ENCODE measurements at regions not wholly inside any gene's neighbourhood (a gene's known extent, or its start where the extent isn't known, plus 50 kb on each side); places are given as distances from the start of the nearest gene placed in this dataset.

GRCh38 chr5:82523633-82524032, 245.5 kb upstream of the RPS23 start:
- no peaks in the 10 kb centered on the region; the same call in 1 of the 2 replicates for H3K79me2 ChIP-seq (ENCODE audit: insufficient read depth, low read length)
- no peak overlapping the region for H3K4me3 ChIP-seq (replicated peaks in 1 of 2; ENCODE audit: low read depth in 1 of 2, low read length in 2 of 2)
- H4K20me1 ChIP-seq (ENCODE audit: insufficient read depth) = no peaks in the 10 kb centered on the region
- no peak overlapping the region for H2AFZ ChIP-seq (ENCODE audit: low read depth, low read length, poor library complexity, severe bottlenecking)
- H3K4me1 ChIP-seq (ENCODE audit: control insufficient read depth in 1 of 2, insufficient read depth in 2 of 2, low read length in 2 of 2) = no peaks in the 10 kb centered on the region
- H3K9me2 ChIP-seq (ENCODE audit: insufficient read depth) = no peaks in the 10 kb centered on the region
- no peaks in the 10 kb centered on the region for H3K9me3 ChIP-seq (ENCODE audit: control insufficient read depth in 1 of 2, insufficient read depth in 1 of 2, low read depth in 1 of 2, low read length in 2 of 2)
- TF ChIP-seq EZH2 (IDR thresholded peaks at IDR 0.05) = no peak
- TF ChIP-seq CTCF (IDR thresholded peaks at IDR 0.05 in 2 of 3, conservative IDR thresholded peaks at IDR 0.05 in 1 of 3; ENCODE audit: borderline replicate concordance in 1 of 3, insufficient read depth in 1 of 3, low read depth in 2 of 3, low read length in 2 of 3) = no peak
- TF ChIP-seq MAX (IDR thresholded peaks at IDR 0.05) = no peak
- no peak for TF ChIP-seq CEBPB (IDR thresholded peaks at IDR 0.05; ENCODE audit: low read depth)
- TF ChIP-seq EZH2phosphoT487 (IDR thresholded peaks at IDR 0.05; ENCODE audit: borderline replicate concordance) = no peak
- no peak for TF ChIP-seq ZNF274 (IDR thresholded peaks at IDR 0.05; ENCODE audit: low read depth, low read length)
- TF ChIP-seq RAD21 (IDR thresholded peaks at IDR 0.05; ENCODE audit: low read depth) = no peak
- TF ChIP-seq CBX3 (IDR thresholded peaks at IDR 0.05; ENCODE audit: low read depth) = no peak
- TF ChIP-seq ZFX (IDR thresholded peaks at IDR 0.05) = no peak
- TF ChIP-seq POLR2A (IDR thresholded peaks at IDR 0.05; ENCODE audit: borderline replicate concordance, extremely low read depth, insufficient read depth, insufficient read length) = no peak
- no peak for TF ChIP-seq REST (IDR thresholded peaks at IDR 0.05; ENCODE audit: low read depth)
- TF ChIP-seq FOSL1 (IDR thresholded peaks at IDR 0.05; ENCODE audit: low read depth) = no peak
- TF ChIP-seq YY1 (IDR thresholded peaks at IDR 0.05; ENCODE audit: extremely low read depth, insufficient replicate concordance, low read depth, low read length) = no peak
- TF ChIP-seq SRF (IDR thresholded peaks at IDR 0.05; ENCODE audit: low read depth) = no peak
- no peak for TF ChIP-seq ELF1 (IDR thresholded peaks at IDR 0.05; ENCODE audit: borderline replicate concordance, low read depth)
- TF ChIP-seq ZBTB33 (IDR thresholded peaks at IDR 0.05; ENCODE audit: extremely low read depth, insufficient replicate concordance, low read length) = no peak
- no peak for TF ChIP-seq POLR2AphosphoS5 (IDR thresholded peaks at IDR 0.05; ENCODE audit: low read depth, low read length)
- no peak for TF ChIP-seq JUND (IDR thresholded peaks at IDR 0.05)
- TF ChIP-seq TCF7L2 (IDR thresholded peaks at IDR 0.05; ENCODE audit: borderline replicate concordance, extremely low read depth, insufficient read depth, insufficient read length) = no peak
- ChIA-PET POLR2A (no interaction called here), RAD21 (ENCODE audit: low non-redundant PET in 1 of 2, low total read pairs in 2 of 2, uncharacterized antibody in 2 of 2, unreplicated experiment in 2 of 2) (no interaction called here), CTCF (no interaction called here)
- BruUV-seq (replicated peaks) = no TSS peak
- no peak overlapping the region for H3K9ac ChIP-seq (ENCODE audit: low read length)
- intact Hi-C loops (cut with micrococcal nuclease) = no loop called here
- DNase-seq (ENCODE audit: low read depth, low spot score) = no peak
- H3K36me3 ChIP-seq (ENCODE audit: control insufficient read depth in 1 of 2, insufficient read depth in 2 of 2, low read length in 2 of 2) = no peaks in the 10 kb centered on the region
- H3K27me3 ChIP-seq (ENCODE audit: insufficient read depth, low read length) = no peaks in the 10 kb centered on the region
- no peak for ATAC-seq
- H3K27ac ChIP-seq (ENCODE audit: low read depth, low read length) = no peak overlapping the region
- H3K4me2 ChIP-seq (ENCODE audit: low read length) = no peak overlapping the region
